Smooth muscle cell (in vitro differentiated cells): ENCODE measurements at regions not wholly inside any gene's neighbourhood (a gene's known extent, or its start where the extent isn't known, plus 50 kb on each side); places are given as distances from the start of the nearest gene placed in this dataset.

ENCODE experiments used
- DNase-seq: peaks from one replicate; lab custom pipeline; 2025; ENCODE audit not compliant: unreplicated experiment; lab: John Stamatoyannopoulos, UW
- H2AFZ ChIP-seq: fragments of 200-600 bp; sonication (generic); 2 replicates; pipeline ENCODE4 v1.6.0; 2016; ENCODE audit warnings: antibody characterized with exemption, low read depth, mild to moderate bottlenecking
- H3F3A ChIP-seq: fragments of 200-600 bp; sonication (generic); 2 replicates; pipeline ENCODE4 v1.6.0; 2017; ENCODE audit warnings: antibody characterized with exemption, low read depth
- H3K27ac ChIP-seq: fragments of 200-600 bp; sonication (generic); 2 replicates; pipeline ENCODE4 v1.5.1; 2016; ENCODE audit warnings: low read depth, mild to moderate bottlenecking
- H3K27me3 ChIP-seq: fragments of 200-600 bp; sonication (generic); 2 replicates; pipeline ENCODE4 v1.6.1; 2016; ENCODE audit warnings: low read depth, mild to moderate bottlenecking
- H3K36me3 ChIP-seq: fragments of 200-600 bp; sonication (generic); 2 replicates; pipeline ENCODE4 v1.5.1; 2016; ENCODE audit warnings: low read depth
- H3K4me1 ChIP-seq: fragments of 200-600 bp; sonication (generic); 2 replicates; pipeline ENCODE4 v1.5.1; 2016; ENCODE audit warnings: low read depth
- H3K4me2 ChIP-seq: fragments of 200-600 bp; sonication (generic); 2 replicates; pipeline ENCODE4 v1.6.0; 2016; ENCODE audit warnings: mild to moderate bottlenecking
- H3K4me3 ChIP-seq: fragments of 200-600 bp; sonication (generic); 2 replicates; pipeline ENCODE4 v1.5.1; 2016; ENCODE audit warnings: mild to moderate bottlenecking
- H3K79me2 ChIP-seq: fragments of 200-600 bp; sonication (generic); 2 replicates; pipeline ENCODE4 v1.6.0; 2016; ENCODE audit warnings: low read depth, mild to moderate bottlenecking
- H3K9ac ChIP-seq: fragments of 200-600 bp; sonication (generic); 2 replicates; pipeline ENCODE4 v1.6.0; 2016; ENCODE audit warnings: low read depth
- H3K9me3 ChIP-seq: fragments of 200-600 bp; sonication (generic); replicated peaks from 2 replicates; pipeline ENCODE4 v1.5.1; 2016; ENCODE audit warnings: low read depth
- H4K20me1 ChIP-seq: fragments of 200-600 bp; sonication (generic); 2 replicates; pipeline ENCODE4 v1.6.0; 2016; ENCODE audit warnings: low read depth
- WGBS: methylation state at CpG from one replicate; pipeline ENCODE4 v1.1.7; 2016; ENCODE audit warnings: low lambda C conversion rate; 5-methylcytosine and 5-hydroxymethylcytosine counted together
- TF ChIP-seq, protein P1 (sequence below): fragments of 200-600 bp; sonication (generic); IDR thresholded peaks from 2 replicates; pipeline ENCODE4 v1.5.1; 2017; ENCODE audit warnings: borderline replicate concordance, mild to moderate bottlenecking, antibody characterized with exemption; ENCODE audit not compliant: insufficient read depth, poor library complexity, severe bottlenecking

DNA sequence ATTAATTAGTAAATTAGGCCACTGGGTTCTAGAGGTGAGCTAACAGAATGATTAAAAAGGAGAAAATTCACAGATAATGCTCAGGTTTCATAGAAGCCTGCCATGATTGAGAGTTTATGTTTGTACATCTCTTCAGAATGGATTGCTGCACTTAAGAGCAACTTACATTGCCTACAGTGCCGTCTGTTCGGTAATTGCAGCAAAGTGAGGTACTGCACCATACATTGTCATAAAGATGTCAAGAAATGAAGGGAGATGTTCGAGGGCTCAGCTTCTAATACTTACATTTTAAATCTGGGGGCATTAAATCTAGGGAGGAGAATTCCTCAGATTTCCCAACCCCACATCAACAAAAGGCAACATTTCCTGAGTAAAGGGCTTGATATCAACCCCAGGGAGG, 976.2 kb upstream of the FANCL start:
- H2AFZ ChIP-seq = no peak overlapping the region
- H3K36me3 ChIP-seq = no peaks in the 10 kb centered on the region
- H3K79me2 ChIP-seq = no peaks in the 10 kb centered on the region
- no peaks in the 10 kb centered on the region for H3K9me3 ChIP-seq
- no peak overlapping the region for H3K4me2 ChIP-seq
- H3K27me3 ChIP-seq = no peaks in the 10 kb centered on the region
- no peak for DNase-seq
- H3K4me1 ChIP-seq = no peaks in the 10 kb centered on the region
- H3K27ac ChIP-seq = no peak overlapping the region
- no peaks in the 10 kb centered on the region for H4K20me1 ChIP-seq
- no peak overlapping the region for H3K4me3 ChIP-seq
- no peaks in the 10 kb centered on the region for H3F3A ChIP-seq
- WGBS = 67% methylated on average over 3 of the region's 3 CpGs
- TF ChIP-seq, protein P1, sequence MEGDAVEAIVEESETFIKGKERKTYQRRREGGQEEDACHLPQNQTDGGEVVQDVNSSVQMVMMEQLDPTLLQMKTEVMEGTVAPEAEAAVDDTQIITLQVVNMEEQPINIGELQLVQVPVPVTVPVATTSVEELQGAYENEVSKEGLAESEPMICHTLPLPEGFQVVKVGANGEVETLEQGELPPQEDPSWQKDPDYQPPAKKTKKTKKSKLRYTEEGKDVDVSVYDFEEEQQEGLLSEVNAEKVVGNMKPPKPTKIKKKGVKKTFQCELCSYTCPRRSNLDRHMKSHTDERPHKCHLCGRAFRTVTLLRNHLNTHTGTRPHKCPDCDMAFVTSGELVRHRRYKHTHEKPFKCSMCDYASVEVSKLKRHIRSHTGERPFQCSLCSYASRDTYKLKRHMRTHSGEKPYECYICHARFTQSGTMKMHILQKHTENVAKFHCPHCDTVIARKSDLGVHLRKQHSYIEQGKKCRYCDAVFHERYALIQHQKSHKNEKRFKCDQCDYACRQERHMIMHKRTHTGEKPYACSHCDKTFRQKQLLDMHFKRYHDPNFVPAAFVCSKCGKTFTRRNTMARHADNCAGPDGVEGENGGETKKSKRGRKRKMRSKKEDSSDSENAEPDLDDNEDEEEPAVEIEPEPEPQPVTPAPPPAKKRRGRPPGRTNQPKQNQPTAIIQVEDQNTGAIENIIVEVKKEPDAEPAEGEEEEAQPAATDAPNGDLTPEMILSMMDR = no peak
- H3K9ac ChIP-seq = no peak overlapping the region

DNA sequence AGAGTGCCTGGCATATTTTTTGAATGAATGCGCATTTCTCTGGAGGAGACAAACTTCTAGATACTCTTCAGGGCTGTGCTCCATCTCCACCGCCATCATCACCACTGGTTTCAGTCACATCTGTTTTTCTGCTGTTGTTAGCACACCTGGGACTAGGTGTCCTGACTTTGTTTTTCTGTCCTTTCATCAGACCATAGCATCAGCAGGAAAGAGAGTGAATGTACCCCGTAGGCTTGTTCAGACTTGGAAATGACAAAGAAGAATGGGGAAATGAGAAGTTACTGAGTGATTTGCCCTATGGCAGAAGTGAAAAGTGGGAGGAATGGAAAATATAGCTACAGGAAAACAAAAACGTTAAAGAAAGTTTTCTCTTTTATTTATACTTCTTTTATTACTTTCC, 965.2 kb upstream of the FANCL start:
- H3K27me3 ChIP-seq = no peaks in the 10 kb centered on the region
- 82% methylated on average over 4 of the region's 4 CpGs for WGBS
- no peaks in the 10 kb centered on the region for H3K9me3 ChIP-seq
- no peak for DNase-seq
- no peak overlapping the region for H2AFZ ChIP-seq
- H3K4me3 ChIP-seq = no peak overlapping the region
- no peaks in the 10 kb centered on the region for H4K20me1 ChIP-seq
- no peaks in the 10 kb centered on the region for H3K79me2 ChIP-seq
- H3K4me2 ChIP-seq = no peak overlapping the region
- H3K9ac ChIP-seq = no peak overlapping the region
- H3F3A ChIP-seq = no peaks in the 10 kb centered on the region
- no peak overlapping the region for H3K27ac ChIP-seq
- TF ChIP-seq, protein P1 = no peak
- peaks cover 6% of the 10 kb centered on the region for H3K4me1 ChIP-seq
- no peaks in the 10 kb centered on the region for H3K36me3 ChIP-seq

- Histone ChIP-seq H3K27ac (no peak overlapping the region), H2AFZ (no peak overlapping the region)
These were observed 962.9 kb upstream of the FANCL start for GRCh38 chr2:59204040-59204439.

GRCh38 chr2:59196491-59196890, 955.4 kb upstream of the FANCL start:
- TF ChIP-seq, protein P1 = no peak
- no peak overlapping the region for H3K4me2 ChIP-seq
- H3K36me3 ChIP-seq = no peaks in the 10 kb centered on the region
- no peak for DNase-seq
- no peak overlapping the region for H3K4me3 ChIP-seq
- 43% methylated on average over 1 of the region's 1 CpG for WGBS
- H3F3A ChIP-seq = no peaks in the 10 kb centered on the region
- no peaks in the 10 kb centered on the region for H4K20me1 ChIP-seq
- H3K27ac ChIP-seq = no peak overlapping the region
- no peaks in the 10 kb centered on the region for H3K27me3 ChIP-seq
- H3K9ac ChIP-seq = no peak overlapping the region
- no peak overlapping the region for H2AFZ ChIP-seq
- H3K4me1 ChIP-seq = peaks cover 3% of the 10 kb centered on the region
- no peaks in the 10 kb centered on the region for H3K79me2 ChIP-seq
- H3K9me3 ChIP-seq = no peaks in the 10 kb centered on the region

More at GRCh38 chr2:59204040-59204439, 962.9 kb upstream of the FANCL start:
- H3K36me3 ChIP-seq = no peaks in the 10 kb centered on the region
- no peak for DNase-seq
- no peaks in the 10 kb centered on the region for H3F3A ChIP-seq
- no peak overlapping the region for H3K9ac ChIP-seq
- no peaks in the 10 kb centered on the region for H4K20me1 ChIP-seq
- 68% methylated on average over 1 of the region's 1 CpG for WGBS
- H3K4me1 ChIP-seq = peaks cover 8% of the 10 kb centered on the region
- H3K27me3 ChIP-seq = no peaks in the 10 kb centered on the region
- TF ChIP-seq, protein P1 = no peak
- no peaks in the 10 kb centered on the region for H3K79me2 ChIP-seq
- no peak overlapping the region for H3K4me2 ChIP-seq
- H3K9me3 ChIP-seq = no peaks in the 10 kb centered on the region
- no peak overlapping the region for H3K4me3 ChIP-seq
